K562 (cell line): ENCODE measurements at regions not wholly inside any gene's neighbourhood (a gene's known extent, or its start where the extent isn't known, plus 50 kb on each side); places are given as distances from the start of the nearest gene placed in this dataset.
A peak's percentile ranks its signal among the peaks of the same experiment; 100 is the strongest.

ENCODE experiments used
- ASH1L ChIP-seq: fragments of 450-650 bp; IDR thresholded peaks from 2 replicates; pipeline ENCODE4 v1.6.1; 2018; ENCODE audit warnings: borderline replicate concordance, mild to moderate bottlenecking, low read depth; ENCODE audit not compliant: partially characterized antibody
- CREBBP ChIP-seq: IDR thresholded peaks from one replicate; pipeline ENCODE4 v1.6.1; 2012; ENCODE audit warnings: low read depth, mild to moderate bottlenecking, control low read depth, inconsistent platforms, low read length
- ESRRB ChIP-seq: fragments of 250-450 bp; sonication (Bioruptor Pico); IDR thresholded peaks from 2 replicates; pipeline ENCODE4 v1.5.0; 2020; ENCODE audit warnings: mild to moderate bottlenecking, moderate library complexity, borderline replicate concordance
- GTF2F1 ChIP-seq: IDR thresholded peaks from 2 replicates; pipeline ENCODE4 v1.6.1; 2011; ENCODE audit warnings: low read depth, low read length, improper control_type of control experiment
- HMG20B ChIP-seq: fragments of 250-450 bp; sonication (Bioruptor Pico); IDR thresholded peaks from 2 replicates; pipeline ENCODE4 v1.5.0; 2021; ENCODE audit warnings: mild to moderate bottlenecking
- ILK ChIP-seq: fragments of 450-650 bp; IDR thresholded peaks from 2 replicates; pipeline ENCODE4 v1.6.1; 2016; ENCODE audit warnings: missing genetic modification characterization, low read depth, mild to moderate bottlenecking, missing compliant biosample characterization, moderate library complexity, borderline replicate concordance
- KHSRP ChIP-seq: fragments of 450-650 bp; IDR thresholded peaks from 2 replicates; pipeline ENCODE4 v1.6.1; 2017
- MEIS2 ChIP-seq: fragments of 450-650 bp; IDR thresholded peaks from 2 replicates; pipeline ENCODE4 v1.6.1; 2014; ENCODE audit warnings: mild to moderate bottlenecking; ENCODE audit not compliant: partially characterized antibody
- NFE2 ChIP-seq: IDR thresholded peaks from 2 replicates; pipeline ENCODE4 v1.6.1; 2014; ENCODE audit warnings: antibody characterized with exemption, low read depth
- PHB2 ChIP-seq: fragments of 450-650 bp; IDR thresholded peaks from 2 replicates; pipeline ENCODE4 v1.6.1; 2017; ENCODE audit warnings: low read depth
- POLR2A ChIP-seq: fragments of 450-650 bp; conservative IDR thresholded peaks from 2 replicates; pipeline ENCODE4 v1.6.1; 2016
- POLR3A ChIP-seq: IDR thresholded peaks from 2 replicates; pipeline ENCODE4 v1.6.1; 2011; ENCODE audit warnings: borderline replicate concordance, mild to moderate bottlenecking, moderate library complexity; ENCODE audit not compliant: insufficient read length, insufficient read depth; ENCODE audit errors: extremely low read depth
- RBM25 ChIP-seq: fragments of 200-400 bp; formaldehyde crosslinking; IDR thresholded peaks from 2 replicates; pipeline ENCODE4 v1.6.1; 2018; ENCODE audit warnings: low read length, low read depth, moderate library complexity; ENCODE audit not compliant: severe bottlenecking
- SIX5 ChIP-seq, 2 experiments: IDR thresholded peaks; 2 replicates each; pipeline ENCODE4 v1.6.1; 2011; ENCODE audit warnings: low read length in 2 of 2, borderline replicate concordance in 1 of 2, low read depth in 1 of 2, mild to moderate bottlenecking in 1 of 2, moderate library complexity in 1 of 2; ENCODE audit not compliant: insufficient read depth in 1 of 2
- TFAP4 ChIP-seq: sonication (generic); formaldehyde crosslinking; IDR thresholded peaks from 2 replicates; pipeline ENCODE4 v1.8.0; 2022; ENCODE audit warnings: missing genetic modification reagents, mild to moderate bottlenecking, moderate library complexity, borderline replicate concordance
- THRA ChIP-seq: fragments of 450-650 bp; IDR thresholded peaks from 2 replicates; pipeline ENCODE4 v1.6.1; 2017; ENCODE audit warnings: mild to moderate bottlenecking, moderate library complexity
- THRAP3 ChIP-seq: fragments of 450-650 bp; IDR thresholded peaks from 2 replicates; pipeline ENCODE4 v1.6.1; 2016; ENCODE audit warnings: mild to moderate bottlenecking, inconsistent platforms, borderline replicate concordance
- ZBTB49 ChIP-seq: sonication (generic); formaldehyde crosslinking; IDR thresholded peaks from 2 replicates; pipeline ENCODE4 v1.8.0; 2022; ENCODE audit warnings: missing genetic modification reagents, mild to moderate bottlenecking, borderline replicate concordance
- ZFX ChIP-seq: sonication (generic); formaldehyde crosslinking; IDR thresholded peaks from 2 replicates; pipeline ENCODE4 v1.8.0; 2022; ENCODE audit warnings: mild to moderate bottlenecking, missing genetic modification reagents, moderate library complexity
- ZNF197 ChIP-seq: fragments of 200-800 bp; sonication (Bioruptor generic); IDR thresholded peaks from 2 replicates; pipeline ENCODE4 v1.6.1; 2016; ENCODE audit warnings: low read depth, missing genetic modification characterization, missing compliant biosample characterization
- ZNF217 ChIP-seq: sonication (generic); formaldehyde crosslinking; IDR thresholded peaks from 2 replicates; pipeline ENCODE4 v1.8.0; 2022; ENCODE audit warnings: mild to moderate bottlenecking, missing genetic modification reagents
- ZNF232 ChIP-seq: sonication (generic); formaldehyde crosslinking; IDR thresholded peaks from 2 replicates; pipeline ENCODE4 v1.8.0; 2022; ENCODE audit warnings: mild to moderate bottlenecking, missing genetic modification reagents
- ZNF253 ChIP-seq: fragments of 250-450 bp; sonication (Bioruptor Pico); conservative IDR thresholded peaks from 2 replicates; pipeline ENCODE4 v1.6.1; 2021; ENCODE audit warnings: mild to moderate bottlenecking
- ZNF263 ChIP-seq: sonication (generic); formaldehyde crosslinking; IDR thresholded peaks from 2 replicates; pipeline ENCODE4 v1.8.0; 2022; ENCODE audit warnings: mild to moderate bottlenecking, missing genetic modification reagents, borderline replicate concordance
- ZNF644 ChIP-seq: fragments of 200-800 bp; sonication (Bioruptor generic); IDR thresholded peaks from 2 replicates; pipeline ENCODE4 v1.6.1; 2016; ENCODE audit warnings: low read depth, missing genetic modification characterization, missing compliant biosample characterization
- TF ChIP-seq, protein P1 (sequence below): sonication (generic); formaldehyde crosslinking; IDR thresholded peaks from 2 replicates; pipeline ENCODE4 v1.8.1; 2023; ENCODE audit warnings: mild to moderate bottlenecking, missing genetic modification reagents, moderate library complexity

DNA sequence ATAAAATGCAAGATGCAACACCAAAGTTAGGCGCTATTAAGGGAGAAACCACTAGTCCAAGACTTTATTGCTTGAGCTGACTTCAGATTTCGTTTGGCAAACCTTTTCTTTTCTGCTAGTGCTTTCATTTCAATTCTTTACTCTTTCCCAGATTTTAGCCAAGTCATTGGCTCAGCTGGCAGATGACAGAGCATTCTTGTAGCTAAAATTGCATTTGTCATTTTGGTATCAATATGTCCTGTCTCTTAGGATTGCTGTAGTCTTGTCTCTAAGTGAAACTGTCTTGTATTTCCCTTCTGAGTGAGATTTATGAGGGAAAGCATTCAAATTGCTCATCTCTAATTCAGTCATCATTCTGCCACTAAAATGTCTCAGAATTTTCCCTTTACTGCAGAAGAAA lies 335.1 kb downstream of the METTL4 start (continued):
- TF ChIP-seq ZNF232 (CRISPR knock-in tag), result no peak
- TF ChIP-seq MEIS2, result peak; percentile 89
- TF ChIP-seq ESRRB (CRISPR knock-in tag), result no peak
- TF ChIP-seq POLR3A, result no peak
- TF ChIP-seq HMG20B (CRISPR knock-in tag), result no peak
- TF ChIP-seq SIX5 (IDR thresholded peaks at IDR 0.05; ENCODE audit: borderline replicate concordance in 1 of 2, insufficient read depth in 1 of 2, low read depth in 1 of 2, low read length in 2 of 2), result no peak
- no peak for TF ChIP-seq ZNF253 (CRISPR knock-in tag)
- TF ChIP-seq NFE2, result peak; percentile 93
- no peak for TF ChIP-seq THRA
- no peak for TF ChIP-seq ASH1L
- no peak for TF ChIP-seq GTF2F1
- no peak for TF ChIP-seq ILK (tag)
- TF ChIP-seq ZNF217 (CRISPR knock-in tag), result no peak
- no peak for TF ChIP-seq POLR2A
- no peak for TF ChIP-seq PHB2
- no peak for TF ChIP-seq THRAP3
- no peak for TF ChIP-seq RBM25
- no peak for TF ChIP-seq ZNF263
- TF ChIP-seq ZBTB49 (CRISPR knock-in tag), result no peak
- TF ChIP-seq ZNF644 (tag), result no peak
- TF ChIP-seq CREBBP, result no peak
- TF ChIP-seq KHSRP, result no peak
- TF ChIP-seq, protein P1, sequence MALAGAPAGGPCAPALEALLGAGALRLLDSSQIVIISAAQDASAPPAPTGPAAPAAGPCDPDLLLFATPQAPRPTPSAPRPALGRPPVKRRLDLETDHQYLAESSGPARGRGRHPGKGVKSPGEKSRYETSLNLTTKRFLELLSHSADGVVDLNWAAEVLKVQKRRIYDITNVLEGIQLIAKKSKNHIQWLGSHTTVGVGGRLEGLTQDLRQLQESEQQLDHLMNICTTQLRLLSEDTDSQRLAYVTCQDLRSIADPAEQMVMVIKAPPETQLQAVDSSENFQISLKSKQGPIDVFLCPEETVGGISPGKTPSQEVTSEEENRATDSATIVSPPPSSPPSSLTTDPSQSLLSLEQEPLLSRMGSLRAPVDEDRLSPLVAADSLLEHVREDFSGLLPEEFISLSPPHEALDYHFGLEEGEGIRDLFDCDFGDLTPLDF (CRISPR knock-in tag), result no peak
- no peak for TF ChIP-seq ZNF197 (CRISPR knock-in tag)
- TF ChIP-seq ZFX (CRISPR knock-in tag), result no peak
- TF ChIP-seq TFAP4 (CRISPR knock-in tag), result no peak
